GM12892 (cell line): ENCODE measurements at regions not wholly inside any gene's neighbourhood (a gene's known extent, or its start where the extent isn't known, plus 50 kb on each side); places are given as distances from the start of the nearest gene placed in this dataset.

Experiments used
- POLR2A ChIP-seq: IDR thresholded peaks from 2 replicates; pipeline ENCODE4 v1.6.1; 2011; ENCODE audit warnings: low read depth, low read length, control low read depth
- POLR2AphosphoS5 ChIP-seq: IDR thresholded peaks from 2 replicates; pipeline ENCODE4 v1.6.1; 2011; ENCODE audit warnings: low read depth, low read length, control low read depth
- TAF1 ChIP-seq: IDR thresholded peaks from 2 replicates; pipeline ENCODE4 v1.6.1; 2011; ENCODE audit warnings: low read depth, mild to moderate bottlenecking, control low read depth, low read length, borderline replicate concordance

DNA sequence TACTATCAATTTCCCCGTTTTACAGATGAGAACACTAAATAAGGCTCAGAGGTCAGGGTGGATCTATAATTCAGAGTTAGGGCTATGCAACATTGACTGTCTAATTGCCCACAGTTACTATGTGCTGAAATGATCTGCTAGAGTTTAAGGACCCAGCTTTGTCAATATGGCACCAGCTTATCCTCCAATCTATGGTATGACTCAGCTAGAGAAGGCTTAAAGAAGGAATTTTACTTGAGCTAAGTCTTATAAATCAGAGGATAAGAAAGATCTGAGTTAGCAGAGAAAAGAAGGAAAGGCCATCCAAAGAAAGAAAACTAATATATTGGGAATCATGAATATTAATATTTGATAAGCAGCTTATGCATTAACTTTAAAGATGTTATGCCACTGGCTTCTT is 78.1 kb downstream of the ASB9 start:
- TF ChIP-seq TAF1 (no peak), POLR2AphosphoS5 (no peak), POLR2A (no peak)
